ENCODE measurements at regions not wholly inside any gene's neighbourhood (a gene's known extent, or its start where the extent isn't known, plus 50 kb on each side); places are given as distances from the start of the nearest gene placed in this dataset.

DNA sequence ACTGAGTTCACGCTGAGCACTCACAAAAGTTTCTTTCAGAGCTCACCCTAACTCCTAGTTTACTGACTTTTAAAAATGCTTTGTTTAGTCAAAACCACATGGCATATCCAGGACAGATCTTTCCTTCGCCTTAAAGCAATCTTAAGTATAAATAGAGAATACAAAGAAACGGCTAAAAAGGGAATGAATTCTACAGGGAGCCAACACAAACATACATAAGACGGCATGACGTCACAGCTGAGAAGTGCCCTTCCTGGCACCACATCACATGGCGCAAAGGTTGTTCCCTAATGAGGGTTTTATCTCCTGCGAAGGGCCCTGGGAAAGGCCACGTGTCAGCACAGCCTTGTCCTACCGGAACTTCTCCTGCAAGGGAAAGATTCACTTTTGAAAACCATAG, 141.3 kb downstream of the IRX1 start:
- DNase-seq, result no peak

DNA sequence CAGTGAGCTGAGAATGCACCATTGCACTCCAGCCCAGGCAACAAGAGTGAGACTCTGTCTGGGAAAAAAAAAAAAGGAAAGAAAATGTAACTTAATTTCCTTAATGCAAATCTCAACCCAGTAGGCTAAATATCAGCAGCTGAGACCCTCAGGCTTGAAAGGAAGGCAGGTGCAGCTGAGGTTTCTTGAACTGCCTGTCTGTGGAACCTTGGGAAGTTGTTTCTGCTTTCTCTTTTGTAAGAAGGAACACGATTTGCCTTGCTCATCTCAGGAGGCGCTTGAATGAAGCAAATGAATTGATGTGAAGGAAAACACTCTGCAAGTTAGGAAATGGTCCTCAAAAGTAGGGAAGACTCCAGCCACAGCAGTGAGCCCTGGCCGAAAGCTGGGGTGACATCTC, 143.3 kb downstream of the IRX1 start:
- DNase-seq, result no peak

DNA sequence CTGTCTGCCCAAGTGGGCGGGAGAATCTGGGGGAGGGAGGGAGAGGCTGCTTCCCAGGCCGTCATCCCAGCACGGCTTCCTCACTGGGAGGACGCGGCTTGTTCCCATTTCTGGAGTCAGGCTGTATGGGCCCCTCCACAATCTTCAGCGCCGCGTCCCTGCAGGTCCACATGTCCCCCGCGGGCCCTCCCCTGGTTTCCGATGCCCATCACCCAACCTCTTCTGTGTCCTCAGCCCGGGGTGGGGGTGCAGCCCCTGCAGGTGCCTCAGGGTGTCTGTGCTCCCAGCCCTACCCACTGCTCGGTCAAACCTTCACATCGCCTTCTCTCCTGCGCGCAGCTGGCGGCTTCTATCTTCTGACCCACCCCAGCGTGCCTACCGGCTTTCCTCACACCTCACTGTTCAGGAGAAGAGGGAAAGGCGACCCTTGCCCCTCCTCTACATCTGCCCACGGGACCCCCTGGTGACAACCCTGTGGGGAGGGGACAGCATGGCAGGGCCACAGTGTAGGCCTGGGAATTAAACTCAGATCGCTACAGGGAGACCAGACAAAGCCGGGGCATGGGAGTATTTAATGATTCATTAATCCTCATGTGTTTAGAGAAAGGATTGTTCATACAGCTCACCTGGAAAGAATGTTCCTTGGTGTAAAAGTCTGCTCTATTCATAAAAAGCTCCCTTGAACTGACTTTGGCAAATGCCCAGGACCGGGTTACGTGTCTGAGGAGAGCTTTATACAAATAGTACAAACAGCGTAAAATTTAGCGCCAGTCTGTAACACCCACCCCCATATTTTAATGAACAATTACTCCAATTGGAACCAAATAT, 145.1 kb downstream of the IRX1 start:
- no peak for DNase-seq

DNA sequence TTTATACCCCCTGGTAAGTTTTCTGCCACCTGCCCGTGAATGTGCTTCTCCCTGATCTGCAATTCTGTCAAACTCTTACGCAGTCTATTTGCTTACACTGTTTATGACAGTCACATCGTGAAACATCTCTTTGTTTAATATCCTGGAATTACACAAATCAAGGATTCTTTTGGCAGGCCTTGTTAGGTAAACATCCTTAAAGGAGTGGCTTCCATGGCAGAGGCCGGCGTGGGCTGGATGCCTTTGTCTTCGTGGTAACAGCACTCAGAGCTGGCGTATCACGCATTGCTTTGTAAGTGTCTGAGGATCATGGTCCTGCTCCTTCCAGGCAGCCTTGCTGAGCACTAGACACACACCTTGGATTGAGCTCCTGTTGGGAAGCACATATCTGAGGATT, 145.7 kb downstream of the IRX1 start:
- DNase-seq, result no peak

DNA sequence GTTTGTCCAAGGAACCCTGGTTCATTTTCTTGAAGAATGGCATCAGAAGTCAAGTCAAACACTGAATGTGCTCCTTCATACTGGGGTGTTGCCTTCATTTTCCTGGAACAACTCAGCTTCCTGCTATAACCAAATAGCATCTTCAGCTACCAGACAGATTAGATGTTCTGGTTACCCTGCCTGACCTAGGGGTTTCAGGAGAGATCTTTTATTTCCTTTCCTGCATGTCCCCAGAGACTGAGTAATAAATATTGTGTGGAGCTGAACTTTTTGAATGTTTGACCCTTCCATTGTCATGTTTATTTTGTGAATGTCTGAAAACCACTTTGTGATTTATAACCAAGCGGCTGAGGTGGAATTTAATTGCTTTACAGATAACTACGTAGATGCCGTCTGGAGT, 147.1 kb downstream of the IRX1 start:
- DNase-seq, result no peak

DNA sequence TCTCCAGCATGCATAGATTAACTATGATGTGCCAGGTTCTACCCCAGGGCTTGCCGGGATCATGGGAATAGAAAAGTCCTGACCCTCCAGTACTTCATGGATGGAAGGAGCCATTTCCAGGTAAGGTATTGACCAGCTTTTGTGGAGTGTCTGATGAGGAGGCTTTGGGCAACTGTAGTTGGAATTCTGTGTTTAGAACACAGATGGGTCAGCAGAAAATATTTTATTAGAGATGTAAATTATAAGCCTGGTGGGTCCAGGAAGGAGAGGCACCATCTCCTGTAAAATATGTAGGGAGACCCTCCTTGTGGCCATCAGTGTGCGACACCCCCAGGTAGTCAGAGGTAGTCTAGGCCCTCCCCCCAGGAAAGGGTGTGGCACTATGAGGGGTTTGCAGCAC, 156.2 kb downstream of the IRX1 start:
- DNase-seq, result no peak

DNA sequence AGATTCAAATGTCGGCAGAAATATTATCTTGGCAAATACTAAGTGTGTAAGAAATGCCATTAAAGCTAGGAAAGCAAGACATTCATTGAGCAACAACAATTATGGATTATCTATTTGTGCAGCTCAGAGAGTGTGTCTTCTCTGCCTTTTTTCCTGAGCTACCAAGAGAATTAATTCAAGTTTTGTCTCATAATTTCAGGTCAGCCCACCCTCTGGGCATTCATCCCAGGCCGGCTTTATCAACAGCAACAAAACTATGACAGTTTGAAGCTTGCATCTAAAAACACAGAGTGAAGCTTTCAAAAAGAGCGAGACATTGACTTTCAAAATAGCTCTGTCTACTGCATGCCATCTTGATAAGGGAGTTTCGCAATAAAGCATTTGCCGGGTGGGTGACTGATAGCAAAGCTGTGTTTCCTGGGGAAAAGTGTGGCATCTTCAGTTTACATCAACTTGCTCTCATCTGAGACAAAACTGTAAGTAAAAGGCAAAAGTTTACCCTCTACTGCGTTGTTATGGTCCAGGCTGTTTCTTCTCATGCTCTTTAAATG, 182.4 kb downstream of the IRX1 start:
- no peak for DNase-seq

DNA sequence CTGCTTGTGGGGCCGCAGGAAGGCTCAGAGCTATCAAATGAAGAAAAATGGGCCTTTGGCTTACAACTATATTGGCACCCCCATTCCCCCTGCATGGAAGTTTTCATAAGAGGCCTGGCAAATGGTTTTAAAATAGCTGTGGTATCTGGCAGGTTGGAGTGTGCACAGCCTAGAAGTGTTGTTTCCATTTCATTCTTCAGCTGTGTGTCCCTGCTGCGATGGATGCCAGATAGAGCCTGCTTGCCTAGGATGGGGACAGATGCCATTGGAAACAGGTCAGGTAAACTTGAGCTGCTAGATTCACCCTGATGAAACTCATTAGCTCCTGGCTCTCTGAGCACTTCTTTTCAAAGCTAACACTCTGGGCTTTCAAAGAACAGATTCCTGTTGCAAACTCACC, 183.3 kb downstream of the IRX1 start:
- DNase-seq, result no peak

DNA sequence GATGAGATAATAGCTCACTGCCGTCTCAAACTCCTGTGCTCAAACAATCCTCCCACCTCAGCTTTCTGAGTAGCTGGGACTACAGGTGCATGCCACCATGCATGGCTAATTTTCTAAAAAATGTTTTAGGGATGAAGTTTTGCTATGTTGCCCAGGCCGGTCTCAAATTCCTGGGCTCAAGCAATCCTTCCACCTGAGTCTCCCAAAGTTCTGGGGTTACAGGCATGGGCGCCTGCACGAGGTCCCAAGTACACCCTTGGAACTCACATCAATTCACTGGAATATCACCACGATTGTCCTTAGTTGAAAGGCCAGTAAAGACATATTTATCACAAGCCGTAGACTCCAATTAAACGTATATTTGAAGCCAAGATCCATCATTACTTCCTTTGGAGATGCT, 184.6 kb downstream of the IRX1 start:
- DNase-seq, result no peak

DNA sequence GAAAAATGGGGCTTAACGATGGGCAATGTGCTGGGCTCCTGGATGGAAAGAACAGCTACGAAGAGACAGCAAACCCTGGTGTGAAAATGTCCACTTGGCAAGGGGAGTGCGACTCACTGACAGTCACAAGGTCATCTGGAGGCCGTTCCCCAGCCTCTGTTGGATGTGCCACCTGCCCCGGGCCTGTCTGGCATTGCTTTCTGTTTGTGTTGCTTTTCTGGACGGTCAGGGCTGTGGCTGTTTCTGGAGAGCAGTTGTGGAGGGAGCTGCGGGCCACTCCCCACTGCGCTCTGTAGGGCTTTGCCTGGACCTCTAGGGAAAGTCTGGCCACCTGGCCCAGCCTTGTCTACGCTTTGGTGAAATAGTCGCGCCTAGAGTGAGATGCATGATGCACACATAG, 185.3 kb downstream of the IRX1 start:
- DNase-seq, result no peak

DNA sequence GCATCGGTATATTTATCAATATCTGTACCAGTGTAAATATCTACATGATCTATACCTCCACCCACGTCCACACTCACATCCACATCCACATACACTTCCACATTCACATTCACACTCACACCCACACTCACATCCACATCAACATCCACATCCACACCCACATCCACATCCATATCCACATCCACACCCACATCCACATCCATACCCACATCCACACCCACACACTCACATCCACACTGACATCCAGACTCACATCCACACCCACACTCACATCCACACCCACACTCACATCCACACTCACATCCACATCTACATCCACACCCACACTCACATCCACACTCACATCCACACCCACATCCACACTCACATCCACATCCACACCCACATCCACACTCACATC, 189.2 kb downstream of the IRX1 start:
- DNase-seq, result no peak

DNA sequence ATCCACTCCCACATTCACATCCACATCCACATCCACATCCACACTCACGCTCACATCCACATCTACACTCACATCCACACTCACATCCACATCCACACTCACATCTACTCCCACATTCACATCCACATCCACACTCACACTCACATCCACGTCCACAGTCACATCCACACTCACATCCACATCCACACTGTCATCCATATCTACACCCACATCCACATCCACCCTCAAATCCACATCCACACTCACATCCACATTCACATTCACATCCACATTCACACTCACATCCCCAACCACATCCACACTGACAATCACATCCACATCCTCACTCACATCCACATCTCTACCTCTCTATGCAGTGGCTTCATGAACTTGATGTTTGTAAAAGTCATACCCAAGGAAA, 190.5 kb downstream of the IRX1 start:
- DNase-seq, result no peak

DNA sequence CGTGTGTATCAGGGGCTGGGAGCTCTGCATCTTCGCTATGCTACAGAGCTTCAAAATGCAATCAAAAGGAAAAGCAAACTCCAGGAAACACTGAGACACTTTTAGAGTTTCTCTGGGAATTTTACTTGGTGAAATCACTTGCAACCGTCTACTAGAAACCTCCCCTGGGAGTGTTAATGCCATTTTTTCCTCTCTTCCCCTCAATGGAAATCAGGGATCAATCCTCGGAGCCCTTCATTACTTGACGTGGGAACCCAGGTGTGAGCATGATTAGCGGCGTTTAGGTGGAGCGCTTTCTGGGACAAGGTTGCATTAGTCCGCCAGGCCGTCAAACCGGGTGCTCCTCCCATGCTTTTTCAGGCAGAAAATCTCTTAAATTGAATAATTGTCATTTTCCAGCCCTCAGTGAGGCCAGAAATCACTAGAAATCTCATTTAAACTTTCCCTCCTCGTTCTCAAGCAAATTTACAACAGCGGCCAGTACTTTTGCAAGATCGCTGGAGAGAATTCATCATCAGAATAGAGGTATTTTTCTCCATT, 191.3 kb downstream of the IRX1 start:
- DNase-seq, result no peak

DNA sequence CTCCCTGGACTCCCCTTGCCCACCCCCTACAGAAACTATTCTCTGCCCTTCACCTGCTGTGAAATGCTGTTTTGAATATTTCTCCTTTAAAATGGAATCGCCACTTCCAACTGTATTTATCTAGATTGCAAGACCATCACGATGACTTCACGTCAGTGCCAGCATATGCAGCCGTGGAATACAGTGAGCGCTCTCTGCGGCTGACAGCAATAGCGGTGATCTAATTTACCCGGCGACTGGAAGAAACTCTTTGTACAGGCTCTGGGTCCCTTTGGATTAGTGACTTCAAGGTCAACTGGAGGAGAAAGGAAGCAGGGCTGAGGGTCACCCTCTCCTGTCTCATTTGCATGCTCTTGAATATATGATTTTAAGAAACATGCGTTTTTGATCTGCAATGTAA, 192.0 kb downstream of the IRX1 start:
- no peak for DNase-seq

DNA sequence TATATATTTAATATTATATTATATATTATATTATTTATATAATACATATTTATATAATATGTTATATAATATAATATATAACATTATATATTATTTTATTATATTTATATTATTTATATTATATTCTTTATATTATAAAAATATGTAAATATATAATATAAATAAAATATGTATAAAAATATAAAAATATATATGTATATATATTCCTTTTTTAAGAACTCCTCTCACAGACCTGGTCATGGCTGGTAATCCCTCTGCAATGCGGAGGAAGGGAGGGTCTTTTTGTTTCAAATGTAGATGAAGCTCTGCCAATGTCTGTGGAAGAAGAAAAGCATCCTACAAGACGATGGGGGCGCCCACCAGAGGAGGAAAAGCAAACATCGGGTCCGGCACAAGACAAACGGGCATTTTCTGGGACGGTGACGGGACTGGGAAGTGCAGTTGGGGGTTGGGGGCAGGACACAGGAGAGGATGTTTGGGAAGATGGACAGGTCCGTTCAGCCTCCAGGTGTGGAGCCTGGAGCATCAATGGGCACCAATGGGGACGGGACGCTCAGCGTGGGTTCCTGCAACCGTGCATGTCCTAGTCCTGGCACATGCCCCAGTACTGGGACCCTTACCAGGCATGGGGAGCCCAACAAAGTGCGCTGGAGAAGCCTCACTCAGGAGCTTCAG, 194.0 kb downstream of the IRX1 start:
- no peak for DNase-seq

DNA sequence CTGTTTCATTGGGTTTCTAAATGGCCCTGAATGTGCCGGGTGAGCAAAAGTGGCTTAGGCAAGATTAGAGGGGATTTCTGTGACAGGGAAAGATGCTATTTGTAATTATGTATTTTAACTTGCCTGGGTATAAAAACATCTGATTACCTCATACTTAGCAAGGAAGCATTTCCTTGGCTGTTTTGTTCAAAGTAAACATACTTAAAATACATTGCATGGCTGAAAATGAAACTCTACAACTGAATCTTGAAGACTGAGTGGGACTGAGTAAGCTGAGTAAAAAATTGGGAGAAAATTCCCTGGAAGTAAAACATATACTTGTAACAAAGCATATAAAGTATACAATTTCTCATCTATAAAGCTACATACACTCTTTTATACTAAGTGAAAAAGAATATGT, 197.5 kb downstream of the IRX1 start:
- no peak for DNase-seq

DNA sequence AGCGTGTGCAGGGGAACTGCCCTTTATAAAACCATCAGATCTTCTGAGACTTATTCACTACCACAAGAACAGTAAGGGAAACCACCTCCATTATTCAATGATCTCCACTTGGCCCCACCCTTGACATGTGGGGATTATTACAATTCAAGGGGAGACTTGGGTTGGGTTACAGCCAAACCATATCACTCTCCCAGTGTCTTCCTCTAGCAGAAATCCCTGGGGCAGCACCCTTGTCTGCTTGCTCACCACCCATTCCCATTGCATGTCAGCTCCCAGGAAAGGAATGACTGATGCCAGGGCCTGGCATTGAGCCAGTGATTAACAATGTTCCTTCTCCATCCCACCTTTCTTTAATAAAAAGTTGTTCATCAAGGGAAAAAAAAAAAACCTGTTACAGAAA, 199.0 kb downstream of the IRX1 start:
- no peak for DNase-seq

DNA sequence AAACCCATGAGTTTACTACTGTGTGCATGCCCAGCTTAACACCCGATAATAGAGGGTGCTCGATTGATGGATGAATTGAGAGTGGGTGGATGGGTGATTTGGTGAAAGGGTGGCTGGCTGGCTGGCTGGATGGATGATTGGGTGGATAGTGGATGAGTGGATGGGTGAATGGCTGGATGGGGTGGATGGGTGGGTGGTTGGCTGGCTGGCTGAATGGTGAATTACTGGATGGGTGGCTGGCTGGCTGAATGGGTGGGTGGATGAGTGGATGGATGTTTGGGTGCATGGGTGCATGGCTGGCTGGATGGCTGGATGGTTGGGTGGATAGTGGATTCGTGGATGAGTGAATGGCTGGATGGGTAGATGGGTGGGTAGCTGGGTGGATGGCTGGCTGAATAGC, 201.1 kb downstream of the IRX1 start:
- no peak for DNase-seq

DNA sequence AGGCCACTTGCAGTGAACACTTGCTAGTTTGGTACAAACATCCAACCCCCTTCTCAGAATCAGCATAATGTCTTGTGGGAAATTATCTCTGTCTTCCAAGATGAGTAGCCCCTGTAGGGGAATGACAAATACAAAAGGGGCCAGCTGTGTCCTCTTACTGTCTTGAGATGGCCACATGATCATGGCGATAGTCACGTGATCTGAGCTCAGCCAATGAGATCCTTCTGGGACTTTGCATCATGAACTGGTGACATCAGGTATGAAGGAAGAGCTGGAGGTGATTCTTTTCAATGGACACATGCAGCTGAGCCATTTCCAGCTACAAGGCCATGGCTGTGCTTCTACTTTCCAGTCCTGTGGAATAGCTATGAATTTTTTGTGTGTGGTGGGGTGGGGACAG, 206.3 kb downstream of the IRX1 start:
- no peak for DNase-seq

DNA sequence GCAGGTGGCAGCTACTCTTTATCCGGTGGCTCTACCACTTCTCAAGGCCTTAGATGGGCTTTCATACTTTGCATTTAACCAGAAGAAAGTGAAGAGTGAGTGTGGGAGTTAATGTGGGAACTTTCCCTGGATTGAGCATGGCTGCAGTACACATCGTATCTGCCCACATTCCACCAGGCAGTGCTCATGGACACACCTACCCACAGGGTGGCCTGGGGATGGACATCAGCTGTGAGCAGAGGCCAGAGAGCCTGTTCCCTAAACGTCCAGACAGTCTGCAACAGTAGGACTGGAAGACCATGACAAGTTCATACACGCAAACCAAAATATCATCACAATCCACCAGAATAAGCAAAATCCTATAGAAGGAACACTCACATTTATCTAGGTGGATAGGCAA, 213.8 kb downstream of the IRX1 start:
- DNase-seq, result no peak

DNA sequence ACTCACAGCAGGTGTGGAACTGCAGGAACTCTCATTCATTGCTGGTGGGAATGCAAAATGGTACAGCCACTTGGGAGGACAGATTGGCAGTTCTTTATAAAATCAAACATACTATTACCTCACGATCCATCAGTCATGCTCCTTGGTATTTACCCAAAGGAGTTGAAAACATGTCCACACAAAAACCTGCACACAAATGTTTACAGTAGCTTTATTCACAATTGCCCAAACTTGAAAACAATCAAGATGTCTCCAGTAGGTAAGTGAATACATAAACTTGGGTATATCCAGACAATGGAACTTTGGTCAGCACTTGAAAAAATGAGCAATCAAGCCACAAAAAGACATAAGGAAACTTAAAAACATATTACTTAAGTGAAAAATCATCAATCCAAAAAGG, 215.5 kb downstream of the IRX1 start:
- no peak for DNase-seq

DNA sequence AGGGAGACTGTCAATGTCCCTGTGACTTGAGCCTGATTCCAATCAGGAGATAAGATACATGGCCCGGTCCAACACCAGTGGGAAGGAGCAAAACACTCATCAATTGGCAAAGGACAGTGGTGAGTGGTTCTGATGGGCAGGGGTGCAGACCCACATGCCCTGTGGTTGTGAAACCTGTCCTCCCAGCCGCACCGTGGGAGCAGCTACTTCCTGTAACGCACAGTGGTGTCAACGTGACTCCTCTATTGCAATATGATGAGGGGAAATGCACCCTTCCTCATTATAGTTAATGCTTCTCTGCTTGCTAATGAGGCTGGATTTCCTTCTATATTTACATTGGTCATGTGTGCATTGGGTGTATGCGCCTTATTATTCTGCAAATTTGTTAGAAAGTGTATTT, 223.0 kb downstream of the IRX1 start:
- DNase-seq, result no peak

DNA sequence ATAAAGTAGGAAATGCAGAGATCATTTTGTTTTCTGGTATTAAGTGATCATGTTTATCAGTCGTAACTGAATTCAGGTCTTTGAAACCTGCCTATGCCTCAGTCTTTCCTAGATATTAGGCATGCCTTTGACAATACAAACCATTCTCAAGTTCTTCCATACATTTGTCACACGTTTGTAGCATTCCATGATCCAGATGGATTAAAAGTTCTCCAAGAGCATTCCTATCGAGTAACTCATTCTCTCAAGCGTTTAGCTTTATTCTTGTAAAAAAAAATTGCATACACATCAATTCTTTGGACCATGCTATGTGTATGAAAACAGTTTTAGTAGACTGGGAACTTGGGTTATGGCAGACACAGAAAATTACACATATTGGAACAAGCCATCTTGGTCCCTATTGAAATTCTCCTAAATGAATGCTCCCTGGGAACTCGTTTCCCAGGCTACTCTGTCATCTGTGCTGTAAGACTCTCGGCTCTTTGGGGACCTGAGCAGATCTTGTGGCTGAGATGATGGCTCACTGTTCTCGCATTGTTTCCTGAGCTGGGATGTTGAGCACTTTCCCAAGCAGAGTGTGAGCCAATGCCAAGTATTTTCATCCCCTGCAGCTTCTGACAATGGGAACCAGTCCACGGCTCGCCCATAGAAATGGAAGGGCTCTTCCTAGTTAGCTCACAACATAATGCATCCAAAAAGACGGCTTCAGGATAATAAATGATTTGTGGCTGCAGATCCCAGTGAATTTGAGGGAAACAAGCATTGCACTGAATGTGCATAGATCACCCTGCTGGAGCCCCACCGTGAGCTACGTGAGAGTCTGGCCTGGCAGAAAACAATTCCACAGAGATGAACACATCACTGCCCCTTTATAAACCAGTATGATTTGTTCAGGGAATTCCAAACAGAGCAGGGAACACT, 230.2 kb downstream of the IRX1 start:
- no peak for DNase-seq
